Stimulated activated CD8-positive, alpha-beta memory T cell treated with anti-CD3 and anti-CD28 coated beads, Interleukin-12 subunit alpha, Interleukin-12 subunit beta, amount 100 ng/mL, for 24 hours (primary cell): ENCODE measurements at regions not wholly inside any gene's neighbourhood (a gene's known extent, or its start where the extent isn't known, plus 50 kb on each side); places are given as distances from the start of the nearest gene placed in this dataset.

ENCODE experiments used
- DNase-seq: peaks from one replicate; pipeline ENCODE4 v3.0.0-alpha.2; 2020; ENCODE audit errors: extremely low read depth

DNA sequence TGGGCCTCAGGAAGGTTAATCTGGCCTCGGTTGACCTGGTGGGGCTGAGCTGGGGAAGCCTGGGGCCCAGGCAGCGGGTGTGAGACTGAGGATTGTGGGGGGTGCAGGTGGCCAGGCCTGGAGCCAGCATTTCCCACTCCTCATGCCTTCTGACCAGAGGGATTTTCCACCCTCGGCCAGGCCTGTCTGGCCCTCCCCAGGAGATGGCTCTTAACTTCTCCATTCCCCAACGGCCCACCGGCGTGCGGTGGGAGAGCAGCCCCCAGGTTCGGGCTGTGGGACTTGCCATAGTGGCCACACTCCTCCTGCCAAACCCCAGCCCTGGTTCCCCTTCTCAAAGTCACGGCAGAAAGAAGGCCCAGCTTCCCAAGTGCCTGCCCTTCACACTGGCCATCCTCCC is 126.5 kb upstream of the RUNX3 start:
- DNase-seq, result no peak

DNA sequence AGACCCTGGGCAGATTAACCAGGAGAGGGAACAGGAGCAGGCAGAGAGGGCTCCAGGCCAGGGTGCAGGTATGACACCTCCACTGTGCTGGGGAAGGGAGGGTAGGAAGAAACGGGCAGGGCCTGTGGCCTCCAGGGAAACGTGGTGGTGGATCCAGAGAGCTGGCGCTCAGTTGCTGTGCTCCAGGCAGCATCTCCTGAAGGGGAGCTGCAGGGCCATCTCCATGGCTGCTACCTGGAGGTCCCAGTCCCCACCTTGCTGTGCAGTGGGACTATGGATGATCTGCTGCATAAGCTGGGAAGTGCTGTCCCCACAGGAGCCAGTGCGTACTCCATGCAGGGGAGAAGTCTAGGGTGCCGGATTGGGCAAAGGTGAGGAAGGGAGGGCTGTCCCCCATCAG is 125.9 kb upstream of the RUNX3 start:
- DNase-seq, result no peak

DNA sequence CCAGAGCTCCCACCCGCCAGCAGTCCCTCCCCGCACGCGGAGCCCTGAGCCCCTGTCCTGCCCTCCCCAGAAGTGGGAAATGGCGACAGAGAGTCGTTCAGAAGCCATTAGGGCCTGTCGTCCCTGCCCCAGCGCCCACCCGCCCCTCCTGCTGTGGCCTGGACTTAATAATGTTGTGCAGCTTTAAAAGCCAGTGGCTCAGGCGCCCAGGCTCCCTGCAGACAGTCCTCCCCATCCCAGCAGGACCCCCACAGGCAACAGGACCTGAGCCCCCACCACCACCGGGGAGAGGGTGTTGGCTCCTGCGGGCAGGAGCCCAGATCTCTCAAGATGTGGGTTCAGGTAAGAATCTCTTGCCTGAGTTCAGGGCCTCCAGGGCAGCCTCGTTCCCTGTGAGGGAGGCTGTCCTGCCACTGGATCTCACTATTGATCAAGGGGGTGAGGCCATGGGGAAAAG is 125.3 kb upstream of the RUNX3 start:
- DNase-seq, result no peak

DNA sequence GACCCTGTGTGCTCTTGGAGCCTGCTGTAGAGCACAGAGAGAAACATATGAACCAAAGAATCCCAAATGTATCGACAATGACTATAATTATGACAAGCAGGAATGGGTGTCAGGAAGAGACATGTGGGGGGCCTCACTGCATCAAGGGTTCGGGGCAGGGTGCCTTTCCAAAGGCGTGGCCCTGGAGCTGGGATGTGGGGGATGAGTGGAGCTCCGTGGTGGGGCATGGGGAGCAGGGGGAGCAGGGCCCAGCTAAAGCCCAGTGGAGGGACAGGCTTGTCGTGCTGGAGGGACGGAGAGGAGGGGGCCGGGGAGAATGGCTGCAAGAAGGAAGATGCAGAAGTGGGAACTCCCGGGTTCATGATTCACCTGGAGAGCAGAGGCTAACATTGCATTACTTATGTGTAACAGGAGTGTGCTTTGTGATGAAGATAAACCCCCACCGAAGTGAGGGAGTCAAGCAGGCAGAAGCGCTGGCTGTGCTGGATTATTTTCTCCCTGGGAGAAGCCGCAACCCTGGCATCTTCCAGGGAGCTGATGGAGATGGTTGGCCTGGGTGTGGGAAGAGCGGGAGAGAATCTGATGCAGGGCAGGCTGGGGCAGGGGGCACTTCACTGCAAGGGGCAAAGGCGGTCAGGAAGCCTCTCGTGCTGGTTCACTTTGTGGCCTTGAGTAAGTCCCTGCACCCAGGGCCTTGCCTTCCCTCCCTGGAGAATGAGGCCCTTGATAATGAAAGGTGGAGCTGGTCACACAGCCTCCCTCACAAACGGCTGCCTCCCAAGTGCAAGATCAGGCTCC is 124.6 kb upstream of the RUNX3 start:
- no peak for DNase-seq

DNA sequence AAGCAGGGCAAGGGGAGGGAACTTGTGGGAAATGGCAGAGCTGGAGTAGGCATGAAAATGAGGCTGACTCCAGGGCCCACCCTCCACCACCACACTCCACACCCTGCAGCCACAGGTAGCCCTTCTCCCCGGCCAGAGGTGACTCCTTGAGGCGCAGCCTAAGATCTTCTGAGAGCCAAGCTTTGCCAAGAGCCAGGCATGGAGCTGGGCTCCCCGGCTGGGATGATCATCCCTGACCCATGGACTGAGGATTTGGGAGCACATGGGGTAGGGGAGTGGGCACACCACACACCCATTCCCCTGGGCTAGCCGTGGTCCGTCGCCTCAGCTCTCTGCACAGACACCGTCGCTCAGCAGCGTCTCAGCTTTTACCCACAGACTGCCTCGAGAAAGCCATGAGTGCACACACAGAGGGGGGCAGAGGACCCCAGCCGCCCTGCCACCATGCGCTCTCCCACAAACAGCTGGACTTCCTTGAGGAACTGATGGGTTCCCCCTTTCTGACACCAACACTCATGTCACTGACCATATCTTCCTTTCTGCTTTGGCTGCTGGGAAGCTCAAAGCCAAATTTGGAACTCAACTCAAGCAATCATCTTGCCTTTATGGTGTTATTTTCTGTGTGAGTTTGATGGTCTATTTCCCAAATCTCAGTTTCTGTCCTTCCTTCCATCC is 123.6 kb upstream of the RUNX3 start:
- no peak for DNase-seq

DNA sequence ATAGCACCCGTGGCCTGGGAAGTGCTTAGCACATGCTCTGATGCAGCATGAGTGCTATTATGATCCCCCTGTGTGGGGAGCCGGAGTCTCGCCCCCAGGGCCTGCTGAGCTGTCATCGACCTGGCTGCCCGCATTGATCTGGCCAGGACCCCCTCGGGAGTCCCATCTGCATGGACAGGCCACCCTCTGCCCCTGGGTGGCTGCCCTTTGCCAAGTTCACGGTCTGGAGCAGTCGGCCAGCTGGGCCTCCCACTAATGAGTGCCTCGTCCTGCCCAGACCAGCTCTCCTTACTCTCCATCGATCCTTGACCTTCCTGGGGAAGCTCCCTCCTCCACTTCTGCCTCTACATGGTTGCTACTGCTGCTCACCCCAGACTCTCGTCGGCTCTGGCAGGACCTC is 121.8 kb upstream of the RUNX3 start:
- no peak for DNase-seq

DNA sequence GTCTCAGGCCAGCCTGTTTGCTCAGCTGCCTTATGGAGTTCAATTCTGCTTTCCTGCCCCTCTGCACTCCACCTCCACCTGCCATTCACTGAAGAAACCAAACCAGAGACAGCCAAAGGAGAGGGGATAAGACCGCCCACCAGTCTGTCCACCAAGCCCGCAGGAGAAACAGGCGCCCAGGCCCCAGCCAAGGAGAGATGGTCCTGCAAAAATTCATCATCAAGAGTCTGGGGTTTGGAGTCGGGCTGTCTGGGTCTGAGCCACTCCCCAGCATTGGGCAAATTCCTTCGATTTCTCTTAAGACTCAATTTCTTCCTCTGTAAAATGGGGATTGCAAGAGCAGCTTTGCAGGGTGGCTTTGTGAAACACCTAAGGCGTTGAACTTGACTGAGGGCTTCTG is 121.4 kb upstream of the RUNX3 start:
- no peak for DNase-seq

DNA sequence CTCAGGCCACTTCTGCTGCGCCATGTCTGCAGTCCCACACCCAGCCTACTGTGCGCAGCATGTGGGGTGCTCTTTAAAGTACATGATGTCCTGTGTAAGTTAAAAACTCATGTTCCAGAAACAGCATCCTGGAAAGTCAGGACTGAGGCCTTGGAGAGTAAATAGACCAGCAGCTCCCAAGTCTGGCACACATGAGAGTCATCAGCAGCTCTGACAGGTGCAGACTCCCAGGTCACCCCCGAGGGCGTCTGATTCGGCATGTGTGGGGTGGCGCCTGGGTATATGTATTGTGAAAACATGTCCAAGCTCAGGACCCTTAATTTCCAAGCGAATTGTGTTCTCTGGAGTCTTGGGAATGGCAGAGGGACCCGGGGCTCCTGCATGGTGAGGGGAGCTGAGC is 120.1 kb upstream of the RUNX3 start:
- DNase-seq, result no peak

DNA sequence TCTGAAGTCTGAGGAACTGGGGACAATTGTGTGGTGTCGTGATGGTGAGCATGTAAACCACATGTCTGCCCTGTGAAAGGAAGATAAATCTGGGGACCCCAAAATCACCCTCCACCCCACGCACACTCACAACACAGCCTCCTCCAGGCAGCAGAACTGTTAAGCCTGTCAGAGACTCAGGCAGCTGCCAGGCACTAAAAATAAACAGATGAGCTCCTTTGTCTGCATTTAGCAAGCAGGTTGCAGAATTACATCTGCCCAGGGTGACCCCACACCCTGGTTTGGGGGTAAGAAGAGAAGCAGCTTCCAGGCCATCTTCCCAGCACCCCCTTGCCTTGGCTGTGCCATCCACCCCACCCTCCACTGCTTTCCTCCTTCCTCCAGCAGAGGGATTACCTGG is 119.1 kb upstream of the RUNX3 start:
- no peak for DNase-seq

DNA sequence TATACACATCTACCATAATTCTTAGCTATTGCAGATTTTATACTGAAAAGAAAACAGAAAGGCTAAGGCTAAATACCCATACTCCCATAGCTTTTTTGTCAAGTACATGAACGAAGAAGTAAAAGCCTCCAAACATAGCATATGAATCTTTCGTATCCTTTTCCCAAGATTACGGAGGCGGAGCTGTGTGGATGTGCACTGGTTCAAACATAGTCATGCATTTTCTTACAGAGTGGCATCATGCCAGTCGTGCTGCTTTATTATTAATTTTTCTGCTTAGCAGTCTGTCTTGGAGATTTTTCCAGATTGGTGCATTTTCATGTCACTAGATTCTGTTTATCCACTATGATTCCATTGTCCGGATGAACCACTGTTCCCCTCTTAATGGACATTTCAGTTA is 118.7 kb upstream of the RUNX3 start:
- no peak for DNase-seq

DNA sequence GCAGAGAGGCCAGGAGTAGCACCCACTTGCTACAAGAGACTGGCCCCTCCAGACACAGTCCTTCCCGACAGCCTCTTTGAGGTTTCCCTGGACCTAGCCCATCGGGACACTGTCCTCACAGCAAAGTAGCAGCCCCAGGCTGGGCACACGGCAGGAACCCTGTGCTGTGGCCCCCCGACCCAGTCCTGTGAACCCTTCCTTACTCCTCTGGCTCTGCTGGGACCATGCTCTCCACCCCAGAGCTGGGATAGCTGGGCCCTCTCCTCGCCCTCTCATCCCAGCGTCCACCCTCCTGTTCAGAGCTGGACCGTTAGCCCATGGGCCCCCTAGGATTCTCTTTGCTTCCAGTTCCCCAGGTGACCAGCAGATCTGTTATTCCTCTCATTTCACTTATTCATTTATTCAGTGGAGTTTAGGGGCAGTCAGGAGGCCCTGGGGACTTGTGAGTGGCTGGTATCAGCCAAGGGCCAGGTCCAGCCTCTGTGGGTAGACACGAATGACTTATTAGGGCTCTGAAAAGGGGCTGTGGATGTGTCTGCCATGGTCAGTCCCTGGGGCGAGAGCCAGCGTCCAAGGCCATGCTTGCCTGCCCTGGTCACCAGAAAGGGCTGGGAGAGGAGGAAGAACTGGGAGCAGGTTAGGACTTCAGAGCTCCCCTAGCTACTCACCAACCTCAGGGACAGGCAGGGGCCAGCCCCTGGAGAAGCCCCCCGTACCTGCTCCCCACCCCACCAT is 117.6 kb upstream of the RUNX3 start:
- no peak for DNase-seq

DNA sequence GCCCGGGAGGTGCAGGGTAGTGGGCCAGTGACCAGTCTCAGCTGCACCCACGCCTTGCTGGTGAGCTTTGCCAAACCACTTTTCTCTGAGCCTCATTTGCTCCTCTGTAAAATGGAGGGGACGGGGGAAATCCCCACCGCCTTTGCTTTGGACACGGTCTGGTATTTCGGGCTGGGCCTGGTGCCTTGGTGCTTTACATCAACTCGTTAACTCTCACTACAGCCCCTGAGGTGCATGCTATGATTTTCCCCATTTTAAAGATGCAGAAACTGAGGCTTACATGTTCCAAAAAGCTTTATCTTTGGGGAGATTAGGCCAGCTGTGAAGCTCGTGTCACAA is 116.1 kb upstream of the RUNX3 start:
- DNase-seq, result no peak

DNA sequence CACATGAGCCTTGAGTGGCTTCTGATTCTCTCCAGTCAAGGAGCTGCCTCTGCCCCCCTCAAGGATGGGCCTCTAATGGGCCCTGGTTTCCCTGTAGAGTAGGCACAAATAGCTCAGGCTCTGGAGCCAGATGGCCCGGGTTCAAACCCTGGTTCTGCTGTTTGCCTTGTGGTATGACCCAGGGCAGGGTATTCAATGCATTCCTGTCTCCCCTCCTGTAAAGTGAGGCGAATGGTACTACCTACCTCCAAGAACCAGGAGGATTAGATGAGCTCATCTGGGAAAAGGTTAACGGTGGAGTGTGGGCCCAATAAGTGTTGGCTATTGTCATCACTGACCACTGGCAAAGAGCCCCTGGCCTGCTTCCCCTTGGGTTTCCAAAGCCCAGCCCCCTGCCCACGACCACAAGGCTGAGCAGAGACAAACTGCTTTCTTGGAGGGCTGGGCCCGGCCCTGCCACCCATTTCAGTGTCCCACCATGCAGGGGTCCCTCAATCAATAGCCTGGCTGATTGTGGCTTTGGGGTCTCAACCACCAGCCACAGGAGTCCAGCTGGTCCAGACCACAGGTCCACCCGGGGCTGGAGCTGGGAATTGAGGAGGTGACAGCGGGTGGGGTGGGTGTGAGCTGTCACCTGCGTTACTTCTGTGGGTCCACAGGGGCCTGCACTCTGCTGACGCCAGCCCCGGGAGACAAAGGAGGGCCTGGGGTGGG is 115.6 kb upstream of the RUNX3 start:
- no peak for DNase-seq

DNA sequence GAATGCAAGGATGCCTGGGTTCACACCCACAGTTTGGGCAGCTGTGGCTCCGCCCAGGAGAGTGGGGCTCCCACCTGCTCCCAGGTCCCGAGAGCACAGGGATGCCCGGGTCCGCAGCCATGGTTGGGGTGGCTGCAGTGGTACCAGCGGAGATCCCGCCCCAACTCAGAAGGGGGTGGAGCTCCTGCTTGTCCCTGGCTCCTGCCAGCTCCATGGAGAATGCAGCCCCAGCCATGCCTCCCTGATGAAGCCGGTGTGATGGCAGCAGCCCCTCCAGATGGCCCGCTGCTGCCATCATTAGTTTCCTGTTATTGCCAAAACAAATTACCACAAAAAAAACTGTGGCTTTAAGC is 113.1 kb upstream of the RUNX3 start:
- DNase-seq, result no peak

DNA sequence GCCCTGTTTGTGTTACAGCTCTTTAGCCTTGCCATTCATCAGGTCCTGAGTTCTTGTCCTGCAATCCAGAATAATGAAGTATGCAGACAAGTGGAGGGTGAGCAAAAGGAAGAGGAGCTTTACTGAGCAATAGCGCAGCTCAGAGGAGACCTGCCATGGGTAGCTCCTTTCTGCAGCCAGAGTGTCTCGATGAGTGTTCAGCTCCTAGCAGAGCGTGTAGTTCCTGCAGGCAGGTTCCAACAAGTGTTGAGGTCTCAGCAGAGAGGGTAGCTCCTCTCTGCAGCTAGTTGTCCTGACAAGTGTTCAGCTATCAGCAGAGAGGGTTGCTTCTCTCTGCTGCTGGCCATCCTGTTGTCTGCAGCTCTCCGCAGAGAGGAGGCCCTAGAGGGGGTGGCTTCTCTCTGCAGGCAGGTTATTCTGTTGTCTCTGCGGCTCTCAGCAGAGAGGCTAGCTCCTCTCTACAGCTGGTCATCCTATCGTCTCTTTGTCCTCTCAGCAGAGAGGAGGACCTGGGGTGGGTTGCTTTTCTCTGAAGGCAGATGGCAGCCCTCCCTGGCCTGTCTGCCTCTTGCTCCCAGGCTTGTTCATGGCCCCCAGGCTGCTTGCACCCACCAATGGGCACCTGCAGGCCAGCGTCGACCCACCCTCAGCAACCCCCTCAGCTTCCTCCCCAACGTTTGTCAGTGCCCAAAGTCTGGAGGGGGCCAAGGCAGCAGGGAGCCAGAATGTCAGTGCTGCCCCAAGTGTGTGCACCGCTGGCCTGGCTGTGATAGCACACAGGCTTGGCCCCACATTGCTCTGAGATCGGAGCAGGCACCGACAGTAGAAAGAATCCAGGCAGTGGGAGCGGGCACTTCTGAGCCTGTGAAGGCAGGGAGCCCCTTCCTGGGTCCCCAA is 112.5 kb upstream of the RUNX3 start:
- no peak for DNase-seq

DNA sequence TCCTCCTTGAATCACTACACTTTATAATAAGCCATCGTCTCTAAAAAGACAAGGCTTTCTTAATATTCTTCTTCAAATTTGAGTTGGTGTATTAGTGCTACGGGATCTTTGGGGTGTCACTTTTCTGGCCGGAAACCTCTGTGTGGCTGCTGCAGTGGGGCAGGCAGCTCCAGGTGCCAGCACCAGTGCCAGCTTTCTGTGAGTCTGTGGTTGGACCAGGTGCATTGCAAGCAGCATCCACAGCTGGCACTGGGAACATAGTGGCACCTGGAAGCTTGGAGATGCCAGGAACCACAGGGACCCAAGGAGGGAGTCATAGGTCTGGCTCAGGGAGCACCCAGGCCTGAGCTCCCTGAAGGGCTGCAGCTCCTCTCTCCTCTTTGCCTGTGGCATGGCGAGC is 111.8 kb upstream of the RUNX3 start:
- no peak for DNase-seq

DNA sequence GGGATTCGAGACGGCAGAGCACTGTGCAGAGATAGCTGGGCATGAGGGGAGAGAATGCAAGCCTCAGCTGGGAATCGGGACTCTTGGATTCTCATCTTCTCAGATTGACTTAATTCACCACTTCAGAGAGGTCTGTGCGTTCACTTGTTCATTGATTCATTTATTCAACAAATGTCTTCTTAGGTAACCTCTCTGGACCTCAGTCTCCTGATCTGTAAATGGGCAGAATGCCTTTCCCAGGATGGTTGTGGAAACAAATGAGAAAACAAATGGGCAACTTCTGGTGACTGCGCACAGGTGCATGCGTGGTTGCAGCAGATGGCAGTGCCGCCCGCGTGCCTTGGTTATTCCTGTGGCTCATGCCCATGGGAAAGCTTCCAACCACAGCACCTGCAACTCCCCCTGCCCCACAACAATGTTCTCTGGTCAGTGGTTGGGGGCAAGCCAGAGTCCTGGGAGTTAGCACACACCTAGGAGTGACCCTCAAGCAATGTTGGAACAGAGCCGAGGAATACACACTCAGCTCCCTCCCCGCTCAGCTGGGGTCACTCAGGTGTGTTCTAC is 110.1 kb upstream of the RUNX3 start:
- no peak for DNase-seq

DNA sequence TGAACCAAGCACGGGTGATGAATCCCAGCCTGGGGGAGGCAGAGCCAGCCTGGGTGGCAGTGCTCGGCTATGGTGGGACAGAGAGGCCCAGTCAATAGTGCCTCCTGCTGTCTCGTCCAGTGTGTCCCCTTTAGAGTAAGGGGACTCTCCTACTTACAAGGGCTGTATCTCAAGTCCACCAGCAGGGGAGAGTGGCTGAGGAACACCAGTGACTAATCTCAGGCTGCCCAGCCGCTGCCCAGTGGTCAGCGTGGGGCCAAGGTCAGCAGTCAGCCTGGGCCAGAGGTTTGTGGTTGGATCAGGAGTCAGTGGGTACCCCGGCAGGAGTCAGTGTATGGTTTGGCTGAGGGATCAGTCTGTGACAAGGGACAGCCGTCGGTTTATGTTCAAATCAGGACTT is 109.2 kb upstream of the RUNX3 start:
- DNase-seq, result no peak

DNA sequence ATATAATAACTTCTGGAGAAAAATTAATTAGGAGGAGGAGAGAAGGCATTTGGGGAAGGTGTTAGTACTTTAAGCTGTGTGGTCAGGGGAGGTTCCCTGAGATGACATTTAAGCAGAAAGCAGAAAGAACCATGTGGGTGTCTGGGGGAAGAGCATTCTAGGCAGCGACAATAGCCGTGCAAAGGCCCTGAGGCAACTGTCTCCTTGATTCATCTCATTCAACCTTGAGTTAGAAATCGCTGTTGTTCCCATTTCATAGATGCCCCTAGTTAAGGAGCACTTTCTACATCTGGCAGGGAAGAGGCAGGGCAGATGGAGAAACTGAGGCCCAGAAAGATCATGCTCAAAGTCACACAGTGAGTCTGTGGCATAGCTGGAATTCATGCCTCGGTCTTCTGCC is 108.6 kb upstream of the RUNX3 start:
- no peak for DNase-seq

DNA sequence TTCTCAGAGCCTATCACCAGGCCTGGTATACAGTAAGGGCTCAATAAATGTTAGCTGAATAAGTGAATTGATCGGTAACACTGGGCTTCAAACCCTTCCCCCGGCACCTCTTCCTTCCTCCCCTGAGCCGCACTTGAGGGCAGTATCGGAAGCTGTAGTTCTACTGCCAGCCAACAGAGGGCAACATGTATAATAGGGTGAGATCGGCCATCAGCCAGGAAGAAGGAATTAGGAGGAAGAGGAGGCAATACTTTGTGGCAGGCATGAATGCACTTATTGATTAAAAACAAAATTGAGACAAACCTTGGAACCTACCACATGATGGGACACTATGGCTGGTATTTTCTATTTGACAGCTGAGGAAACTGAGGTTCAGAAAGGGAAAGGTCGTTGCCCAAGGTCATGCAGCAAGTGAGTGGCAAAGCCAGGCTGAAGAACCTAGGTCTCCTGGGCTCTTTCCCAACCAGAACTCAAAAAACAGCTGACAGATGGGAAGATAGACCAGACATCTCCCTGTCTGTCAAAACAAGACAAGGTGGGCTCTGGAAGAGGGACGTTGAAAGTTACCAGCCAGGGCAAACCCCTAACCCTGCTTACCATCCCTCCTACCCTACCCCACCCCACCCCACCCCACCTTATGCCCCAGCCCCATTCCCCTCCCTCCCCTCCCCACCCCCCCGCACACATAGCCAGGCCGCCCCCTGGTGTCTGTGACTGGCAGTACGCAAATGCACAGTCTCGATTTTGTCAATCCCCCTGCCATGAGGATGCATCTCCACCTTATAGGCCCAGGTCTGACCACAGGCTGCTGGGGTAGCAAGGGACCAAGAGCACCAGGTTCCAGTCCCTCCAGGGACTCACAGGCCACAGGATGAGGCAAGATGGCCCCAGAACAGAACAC is 107.3 kb upstream of the RUNX3 start:
- no peak for DNase-seq
